Upper lobe of right lung (tissue), 1 donor: ENCODE measurements at regions not wholly inside any gene's neighbourhood (a gene's known extent, or its start where the extent isn't known, plus 50 kb on each side); places are given as distances from the start of the nearest gene placed in this dataset.
A peak's percentile ranks its signal among the peaks of the same experiment; 100 is the strongest.

Experiments
- ATAC-seq: fragments of 200-7000 bp; cut with Tn5 transposase; one replicate; pipeline ENCODE4 v1.9.1; 2020; ENCODE audit warnings: mild to moderate bottlenecking, moderate library complexity
- DNase-seq: peaks from one replicate; pipeline ENCODE4 v3.0.0-alpha.2; 2020
- H3K27ac ChIP-seq: fragments of 200-600 bp; one replicate; pipeline ENCODE4 v1.8.0; 2022
- H3K27me3 ChIP-seq: fragments of 200-600 bp; one replicate; pipeline ENCODE4 v1.8.0; 2022; ENCODE audit warnings: mild to moderate bottlenecking
- H3K36me3 ChIP-seq: fragments of 200-600 bp; one replicate; pipeline ENCODE4 v1.8.0; 2022
- H3K4me1 ChIP-seq: fragments of 200-600 bp; one replicate; pipeline ENCODE4 v1.8.0; 2022
- H3K4me3 ChIP-seq: fragments of 200-600 bp; one replicate; pipeline ENCODE4 v1.8.0; 2022; ENCODE audit warnings: mild to moderate bottlenecking
- H3K9me3 ChIP-seq: fragments of 200-600 bp; one replicate; pipeline ENCODE4 v1.8.0; 2022
- intact Hi-C: fragments of 100-400 bp; cut with DNase I; formaldehyde crosslinking; loops from one replicate; pipeline ENCODE4 v1.11.0; 2022
- TF ChIP-seq, protein P1 (sequence below): fragments of 200-600 bp; IDR thresholded peaks from one replicate; pipeline ENCODE4 v1.8.0; 2022; ENCODE audit warnings: antibody characterized with exemption
- donor health status: DM: no; HTN: yes; CAD: no; lungs with severe emphysema.

DNA sequence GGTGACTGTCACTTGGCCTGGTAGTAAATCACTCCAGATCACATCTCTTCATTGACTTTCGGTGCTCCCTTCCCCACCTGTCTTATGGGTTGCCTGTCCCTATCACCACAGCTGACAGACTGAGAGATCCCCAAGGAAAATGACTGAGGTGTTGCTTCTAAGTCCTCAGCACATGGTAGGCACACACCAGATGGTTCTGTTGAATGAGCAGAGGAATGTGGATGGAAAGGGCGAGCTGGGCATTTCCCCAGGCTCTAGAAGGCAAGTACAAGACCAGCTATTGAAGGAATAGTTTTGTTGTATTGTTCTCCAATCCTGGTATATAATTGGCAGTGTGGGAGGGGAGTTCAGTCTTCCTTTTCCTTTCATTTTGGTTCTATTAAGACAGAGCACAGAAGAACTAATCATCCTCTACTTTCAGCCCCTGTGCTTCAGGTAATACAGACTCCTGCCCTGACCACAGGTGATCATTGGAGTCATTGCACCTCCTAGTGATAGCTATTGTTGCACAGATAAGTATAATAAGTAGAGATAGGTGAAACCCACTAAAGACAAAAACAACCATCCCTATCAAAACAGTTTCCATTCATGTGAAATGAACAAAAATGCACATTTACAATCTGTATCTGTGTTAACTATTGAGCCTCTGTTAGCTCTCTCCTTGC, 158.6 kb downstream of the TRAM1L1 start:
- TF ChIP-seq, protein P1, sequence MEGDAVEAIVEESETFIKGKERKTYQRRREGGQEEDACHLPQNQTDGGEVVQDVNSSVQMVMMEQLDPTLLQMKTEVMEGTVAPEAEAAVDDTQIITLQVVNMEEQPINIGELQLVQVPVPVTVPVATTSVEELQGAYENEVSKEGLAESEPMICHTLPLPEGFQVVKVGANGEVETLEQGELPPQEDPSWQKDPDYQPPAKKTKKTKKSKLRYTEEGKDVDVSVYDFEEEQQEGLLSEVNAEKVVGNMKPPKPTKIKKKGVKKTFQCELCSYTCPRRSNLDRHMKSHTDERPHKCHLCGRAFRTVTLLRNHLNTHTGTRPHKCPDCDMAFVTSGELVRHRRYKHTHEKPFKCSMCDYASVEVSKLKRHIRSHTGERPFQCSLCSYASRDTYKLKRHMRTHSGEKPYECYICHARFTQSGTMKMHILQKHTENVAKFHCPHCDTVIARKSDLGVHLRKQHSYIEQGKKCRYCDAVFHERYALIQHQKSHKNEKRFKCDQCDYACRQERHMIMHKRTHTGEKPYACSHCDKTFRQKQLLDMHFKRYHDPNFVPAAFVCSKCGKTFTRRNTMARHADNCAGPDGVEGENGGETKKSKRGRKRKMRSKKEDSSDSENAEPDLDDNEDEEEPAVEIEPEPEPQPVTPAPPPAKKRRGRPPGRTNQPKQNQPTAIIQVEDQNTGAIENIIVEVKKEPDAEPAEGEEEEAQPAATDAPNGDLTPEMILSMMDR: no peak
- no peak overlapping the region for H3K27ac ChIP-seq
- no peaks in the 10 kb centered on the region for H3K36me3 ChIP-seq
- no peaks in the 10 kb centered on the region for H3K4me1 ChIP-seq
- DNase-seq (no peak), ATAC-seq (no peak)
- no peaks in the 10 kb centered on the region for H3K27me3 ChIP-seq
- H3K4me3 ChIP-seq: no peak overlapping the region
- intact Hi-C loops: no loop called here
- no peaks in the 10 kb centered on the region for H3K9me3 ChIP-seq

DNA sequence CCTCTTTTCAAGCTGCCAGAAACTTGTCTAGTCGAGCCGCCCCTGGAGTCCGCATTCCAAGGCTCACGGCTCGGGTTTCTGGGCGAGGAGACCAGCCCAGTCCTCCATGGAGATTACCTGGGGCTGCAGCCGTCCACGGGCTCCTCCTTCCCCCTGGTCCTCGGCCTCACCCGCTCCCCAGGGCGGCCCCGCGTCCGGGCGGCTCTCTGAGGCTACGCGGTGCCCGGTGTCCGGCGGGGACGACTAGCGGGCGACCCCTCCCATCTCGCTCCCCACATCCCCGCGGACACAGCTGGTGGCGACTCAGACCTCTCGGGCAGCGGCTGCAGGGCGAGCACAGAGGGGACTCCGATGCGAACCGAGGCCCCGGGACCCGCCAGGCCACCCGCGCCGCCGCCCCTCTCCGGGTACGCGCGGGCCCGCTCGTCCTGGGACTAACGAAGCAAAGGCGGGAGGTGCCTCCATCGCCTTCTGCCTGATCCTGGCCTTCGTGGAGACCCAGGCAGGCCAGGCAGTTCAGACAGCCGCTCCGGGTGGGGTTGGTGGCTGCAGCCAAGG, 159.4 kb downstream of the TRAM1L1 start:
- Histone ChIP-seq H3K27me3 (no peaks in the 10 kb centered on the region), H3K27ac (no peak overlapping the region), H3K36me3 (no peaks in the 10 kb centered on the region), H3K4me1 (no peaks in the 10 kb centered on the region), H3K9me3 (no peaks in the 10 kb centered on the region), H3K4me3 (no peak overlapping the region)
- DNase-seq: peak; percentile 67
- TF ChIP-seq, protein P1: no peak
- intact Hi-C loops: no loop called here
- ATAC-seq: peak; percentile 75

DNA sequence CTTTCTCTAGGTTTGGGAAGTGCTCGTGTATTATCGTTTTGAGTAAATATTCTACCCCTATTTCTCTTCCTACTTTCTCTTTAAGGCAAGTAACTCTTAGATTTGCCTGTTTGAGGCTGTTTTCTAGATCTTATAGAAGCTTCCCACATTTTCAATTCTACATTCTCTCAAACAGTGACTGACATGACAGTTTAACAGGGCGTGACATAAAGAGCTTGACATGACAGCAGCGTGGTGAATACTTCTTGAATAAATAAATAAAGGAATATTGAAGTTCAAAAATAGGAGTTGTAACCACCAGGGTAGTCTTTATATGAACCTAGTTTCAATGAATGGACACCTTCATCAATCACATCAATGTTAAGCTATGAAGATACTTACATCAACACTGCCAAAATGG, 162.0 kb downstream of the TRAM1L1 start:
- intact Hi-C loops: no loop called here

DNA sequence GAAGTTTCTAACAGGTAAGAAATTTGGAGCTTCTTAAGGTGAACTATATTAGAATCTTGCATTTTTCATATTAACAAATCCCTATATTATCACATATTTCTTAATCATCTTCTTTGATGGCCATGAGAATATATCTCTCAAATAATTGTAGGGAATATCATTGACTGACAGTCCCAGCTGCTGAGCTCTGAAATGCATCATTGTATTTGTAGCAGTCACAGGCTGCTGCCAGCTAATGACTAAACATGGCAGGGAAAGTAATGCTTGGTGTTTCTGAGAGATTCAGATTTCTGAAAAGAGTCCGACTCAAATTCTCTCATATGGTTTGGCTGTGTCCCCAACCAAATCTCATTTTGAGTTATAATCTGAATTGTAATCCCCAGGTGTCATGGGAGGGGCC, 171.9 kb downstream of the TRAM1L1 start:
- ATAC-seq (no peak), DNase-seq (no peak)
- no peaks in the 10 kb centered on the region for H3K4me1 ChIP-seq
- no peak overlapping the region for H3K27ac ChIP-seq
- no peak overlapping the region for H3K4me3 ChIP-seq
- intact Hi-C loops: no loop called here
- H3K27me3 ChIP-seq: no peaks in the 10 kb centered on the region
- TF ChIP-seq, protein P1: no peak
- no peaks in the 10 kb centered on the region for H3K9me3 ChIP-seq
- no peaks in the 10 kb centered on the region for H3K36me3 ChIP-seq

More for the DNA sequence above, 162.0 kb downstream of the TRAM1L1 start:
- DNase-seq (no peak), ATAC-seq (no peak)
- no peak overlapping the region for H3K27ac ChIP-seq
- H3K36me3 ChIP-seq: no peaks in the 10 kb centered on the region
- H3K4me3 ChIP-seq: no peak overlapping the region
- no peaks in the 10 kb centered on the region for H3K4me1 ChIP-seq
- H3K27me3 ChIP-seq: no peaks in the 10 kb centered on the region
- TF ChIP-seq, protein P1: no peak
- H3K9me3 ChIP-seq: no peaks in the 10 kb centered on the region

DNA sequence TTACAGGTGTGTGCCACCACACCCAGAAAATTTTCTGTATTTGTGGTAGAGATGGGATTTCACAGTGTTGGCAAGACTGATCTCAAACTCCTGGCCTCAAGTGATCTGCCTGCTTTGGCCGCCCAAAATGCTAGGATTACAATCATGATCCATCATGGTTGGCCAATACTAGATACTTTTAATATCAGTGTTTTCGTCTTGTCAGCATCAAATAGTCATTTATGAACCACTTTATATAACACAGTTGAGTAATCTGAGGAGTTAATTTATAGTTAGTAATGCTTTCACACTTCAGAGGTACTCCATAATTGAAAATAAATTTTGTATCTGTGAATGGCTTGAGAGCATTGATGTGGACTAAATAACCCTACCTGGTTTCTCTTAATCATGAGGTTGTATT, 178.6 kb downstream of the TRAM1L1 start:
- H3K4me1 ChIP-seq: no peaks in the 10 kb centered on the region
- intact Hi-C loops: no loop called here

More for the DNA sequence above, 178.6 kb downstream of the TRAM1L1 start:
- DNase-seq (no peak), ATAC-seq (no peak)
- Histone ChIP-seq H3K36me3 (no peaks in the 10 kb centered on the region), H3K4me3 (no peak overlapping the region), H3K9me3 (no peaks in the 10 kb centered on the region), H3K27ac (no peak overlapping the region), H3K27me3 (no peaks in the 10 kb centered on the region)
- TF ChIP-seq, protein P1: no peak
